SIG-M5 treated with dmso at 0.1 percent for 504 hours (cell line): ENCODE measurements at regions not wholly inside any gene's neighbourhood (a gene's known extent, or its start where the extent isn't known, plus 50 kb on each side); places are given as distances from the start of the nearest gene placed in this dataset.

Source experiments
- DNase-seq: peaks from one replicate; lab custom pipeline; 2025; ENCODE audit not compliant: unreplicated experiment; lab: John Stamatoyannopoulos, UW

- no peak for DNase-seq
Observed at GRCh38 chr20:24378661-24379483, 90.6 kb upstream of the SYNDIG1 start.

GRCh38 chr20:24376311-24377099, 92.9 kb upstream of the SYNDIG1 start:
- no peak for DNase-seq

GRCh38 chr20:24373372-24373771, 96.1 kb upstream of the SYNDIG1 start:
- DNase-seq = no peak

- DNase-seq = no peak
Observed at GRCh38 chr20:24370911-24371695, 98.3 kb upstream of the SYNDIG1 start.

DNA sequence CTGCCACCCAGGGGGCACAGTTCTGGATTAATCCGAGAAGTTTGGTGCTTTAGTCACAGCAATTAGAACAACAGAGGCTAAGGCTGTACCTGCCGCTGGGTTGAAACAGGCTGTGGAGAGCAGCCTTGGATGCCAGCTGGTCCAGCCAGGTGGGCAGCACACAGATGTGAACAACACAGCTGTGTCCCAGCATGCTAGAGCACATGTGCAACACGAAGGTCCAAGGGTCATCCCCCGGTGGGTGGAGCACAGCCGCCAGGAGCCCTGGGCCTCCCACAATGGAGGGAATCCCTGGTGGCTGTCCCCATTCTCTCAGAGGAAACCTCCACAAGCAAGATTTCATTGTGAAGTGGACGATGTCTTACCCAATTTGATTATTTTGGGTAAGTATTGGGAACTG, 99.2 kb upstream of the SYNDIG1 start:
- DNase-seq = no peak

DNA sequence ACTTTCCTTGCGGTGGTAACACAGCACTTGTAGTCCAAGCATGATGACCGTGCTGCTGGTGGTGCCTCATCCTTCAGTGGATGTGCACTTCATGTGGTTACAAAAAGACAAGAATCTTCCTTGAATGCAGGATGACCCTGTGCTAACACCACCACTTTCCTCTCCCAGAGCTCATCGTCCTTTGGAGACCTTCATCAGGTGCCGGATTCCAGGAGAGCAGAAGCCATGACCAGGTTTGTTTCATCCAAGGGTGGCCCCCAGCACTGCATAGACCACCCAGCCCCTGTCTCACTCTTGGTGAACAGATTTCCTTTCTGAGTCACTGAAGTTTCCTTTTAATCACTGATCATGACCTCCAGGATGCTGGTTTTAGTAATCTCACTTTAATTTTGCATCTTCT, 101.2 kb upstream of the SYNDIG1 start:
- no peak for DNase-seq

DNA sequence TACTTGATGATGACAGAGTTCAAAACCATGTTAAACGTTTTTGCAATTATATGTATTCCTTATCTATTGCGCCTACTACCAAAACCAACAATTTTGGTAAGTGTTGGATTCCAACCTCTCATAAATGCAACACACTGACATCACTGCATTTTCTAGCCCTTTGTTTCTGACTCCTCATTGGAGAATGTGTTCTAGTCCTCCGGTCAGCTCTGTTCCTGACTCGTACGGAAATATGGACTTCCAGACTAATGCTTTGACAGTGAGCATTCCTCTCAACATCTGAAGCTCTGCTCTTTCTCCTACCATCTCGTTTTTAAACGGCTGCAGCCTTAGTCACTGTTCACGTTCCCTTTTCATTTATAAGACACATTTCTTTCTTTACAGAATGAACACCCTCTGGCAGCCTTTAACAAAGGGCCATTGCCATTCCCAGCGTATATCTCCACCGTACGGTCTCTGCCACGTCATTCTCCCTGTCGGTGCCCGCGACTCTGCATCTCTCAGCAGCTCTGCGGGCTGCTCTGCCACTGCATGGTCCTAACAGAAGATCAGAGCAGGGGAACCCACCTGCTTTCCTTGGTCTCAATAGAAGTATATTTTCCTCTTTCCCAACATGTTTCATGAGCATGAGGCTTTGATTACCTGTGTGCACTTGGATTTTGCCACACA, 103.0 kb upstream of the SYNDIG1 start:
- no peak for DNase-seq

GRCh38 chr20:24365670-24366069, 103.8 kb upstream of the SYNDIG1 start:
- DNase-seq = no peak

DNA sequence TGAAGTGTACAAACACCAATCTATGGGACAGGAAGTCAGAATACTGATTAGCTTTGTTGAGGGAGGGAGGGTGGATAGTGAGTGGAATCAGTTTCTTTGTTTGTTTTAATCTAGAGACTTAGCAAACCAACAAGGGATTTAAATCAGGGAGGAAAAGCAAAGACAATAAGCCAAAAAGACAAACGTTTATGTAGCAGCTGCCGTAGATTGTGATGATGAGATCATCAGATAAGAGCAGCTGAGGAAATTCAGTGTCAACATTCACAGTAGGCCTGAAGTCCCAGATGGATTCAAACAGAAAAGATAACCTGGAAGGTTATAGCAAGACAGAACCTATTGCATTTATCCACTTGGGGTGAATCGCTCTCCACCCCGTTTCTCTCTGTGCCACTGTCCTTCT, 104.9 kb upstream of the SYNDIG1 start:
- DNase-seq = no peak

DNA sequence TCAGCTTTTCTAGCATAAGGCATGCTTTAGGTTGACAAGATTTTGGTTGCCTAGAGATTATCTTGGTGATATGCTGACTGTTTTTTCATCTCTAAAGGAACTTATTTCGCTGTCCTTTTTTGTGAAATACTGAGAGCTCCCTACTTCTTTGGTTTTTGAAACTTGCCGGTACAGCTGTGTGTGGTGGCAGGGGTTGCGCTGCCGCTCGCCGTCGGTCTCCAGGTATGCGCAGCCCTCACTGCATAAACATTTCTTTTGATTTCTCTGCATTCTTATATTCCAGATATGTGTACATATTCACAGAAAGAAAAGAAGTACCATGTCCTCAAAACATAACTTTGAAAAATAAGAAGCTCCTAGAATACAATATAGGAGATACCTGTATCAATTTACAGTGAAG, 106.4 kb upstream of the SYNDIG1 start:
- no peak for DNase-seq

DNA sequence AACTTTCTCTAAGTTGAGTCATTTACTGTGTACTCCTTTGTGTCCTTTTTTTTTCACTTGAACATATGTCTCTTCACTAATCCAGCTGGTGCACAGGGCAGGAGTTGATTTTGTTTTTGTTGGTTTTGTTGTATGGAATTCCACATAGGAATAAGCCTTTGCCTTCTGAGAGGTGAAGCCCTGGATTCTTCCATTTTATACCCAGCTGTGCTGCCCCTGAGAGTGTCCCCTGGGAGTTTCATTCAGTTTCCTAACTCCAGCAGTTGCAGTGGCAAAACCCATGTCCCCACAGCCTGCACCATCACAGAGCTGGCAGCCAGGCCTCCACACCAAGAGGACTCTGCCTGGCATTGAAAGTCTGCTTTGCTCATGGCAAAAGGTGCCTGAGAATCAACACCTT, 107.3 kb upstream of the SYNDIG1 start:
- no peak for DNase-seq

DNA sequence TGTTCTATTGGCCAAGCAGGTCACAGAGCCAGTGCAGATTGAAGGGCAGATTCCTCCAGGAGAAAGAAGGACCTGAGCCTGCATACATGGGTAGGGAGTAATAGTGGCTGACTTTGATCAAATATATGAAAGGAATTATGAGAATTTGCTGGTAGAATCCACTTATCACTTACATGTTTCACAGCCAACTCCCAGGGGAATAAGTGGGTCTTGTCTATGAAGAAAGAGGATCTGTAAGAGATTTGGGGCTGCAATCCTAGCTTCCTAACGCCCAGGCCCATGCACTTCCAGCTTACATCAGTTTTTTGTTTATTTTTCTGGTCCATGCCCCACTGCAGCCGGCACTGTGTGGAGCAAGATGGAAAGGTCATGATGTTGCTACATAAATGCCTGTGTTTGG, 107.9 kb upstream of the SYNDIG1 start:
- no peak for DNase-seq

- no peak for DNase-seq
Observed at GRCh38 chr20:24360531-24360930, 108.9 kb upstream of the SYNDIG1 start.

DNA sequence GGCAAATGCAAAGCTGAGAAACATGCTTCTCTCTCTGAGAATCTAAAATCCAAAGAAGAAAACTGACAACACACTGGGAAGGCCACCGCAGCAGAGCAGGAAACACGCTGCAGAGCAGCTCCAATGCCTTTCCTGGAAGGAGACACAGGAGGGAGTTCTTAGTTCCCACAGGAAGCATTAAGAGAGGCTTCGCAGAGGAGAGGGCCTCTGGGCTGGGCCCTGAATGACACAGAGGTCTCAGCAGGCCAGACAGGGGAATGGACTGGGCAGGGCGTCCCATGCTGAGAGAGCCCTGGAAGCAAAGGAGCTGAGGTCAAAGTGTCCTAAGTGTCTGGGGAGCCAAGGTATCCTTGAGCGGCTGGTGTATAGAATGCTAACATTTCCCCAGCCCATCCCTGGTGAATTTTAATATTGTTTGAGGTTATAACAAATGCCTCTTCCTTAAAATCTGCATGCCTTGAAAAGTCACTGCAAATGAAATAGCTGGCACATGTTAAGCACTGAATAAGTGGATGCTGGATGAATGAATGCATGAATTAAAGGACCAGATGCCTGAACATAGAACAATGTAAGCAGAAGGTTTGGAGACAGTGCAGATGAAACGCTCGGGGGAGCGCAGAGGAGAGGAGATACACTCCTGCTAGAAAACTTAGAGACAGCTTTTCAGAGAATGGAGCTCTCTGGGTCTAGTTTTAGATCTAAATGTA, 110.0 kb upstream of the SYNDIG1 start:
- DNase-seq = no peak

- no peak for DNase-seq
Observed at GRCh38 chr20:24357931-24358330, 111.5 kb upstream of the SYNDIG1 start.

DNA sequence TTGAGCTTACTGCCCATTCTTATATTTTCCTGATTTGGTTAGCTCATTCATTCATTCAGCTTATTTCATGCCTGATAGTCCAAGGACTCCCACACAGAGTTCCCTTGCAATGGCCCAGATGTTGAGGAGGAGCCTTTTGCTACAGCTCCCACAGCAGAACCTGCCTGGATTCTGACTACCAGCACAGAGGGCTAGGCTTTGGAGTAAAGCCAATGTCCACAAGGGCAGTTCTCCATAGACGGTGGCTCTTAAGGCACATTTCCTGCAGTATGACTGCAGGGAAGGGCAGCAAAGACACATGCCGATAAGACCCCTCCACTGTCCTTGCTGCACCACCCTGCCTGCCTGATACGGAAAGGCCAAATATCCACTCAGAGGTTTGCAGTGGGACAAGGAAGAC, 112.3 kb upstream of the SYNDIG1 start:
- DNase-seq = no peak

GRCh38 chr20:24353135-24353690, 116.2 kb upstream of the SYNDIG1 start:
- DNase-seq = no peak

DNA sequence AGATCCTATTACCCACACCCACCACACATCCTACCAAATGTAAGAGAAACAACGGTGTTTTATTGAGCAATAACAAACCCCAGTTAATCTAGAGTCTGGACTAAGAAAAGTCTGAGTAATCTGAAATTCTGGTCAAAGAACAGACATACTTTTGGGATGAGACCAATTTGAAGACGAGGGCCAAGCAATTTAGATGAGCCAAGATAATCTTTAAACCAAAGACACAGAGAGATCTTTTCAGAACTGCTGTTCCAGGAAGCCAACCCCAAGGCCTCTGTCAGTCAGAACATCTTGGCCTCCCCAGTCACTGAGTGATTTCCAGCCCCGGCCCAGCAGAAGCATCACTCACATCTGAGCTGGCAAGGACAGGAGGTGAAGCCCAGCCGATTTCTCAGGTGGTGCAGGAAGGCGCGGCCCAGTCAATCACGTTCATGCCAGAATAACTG, 118.5 kb upstream of the SYNDIG1 start:
- no peak for DNase-seq

GRCh38 chr20:24341781-24342180, 127.6 kb upstream of the SYNDIG1 start:
- DNase-seq = no peak

- no peak for DNase-seq
Observed at GRCh38 chr20:24340933-24341332, 128.5 kb upstream of the SYNDIG1 start.
